Prostate gland (tissue), 2 donors: ENCODE measurements at regions not wholly inside any gene's neighbourhood (a gene's known extent, or its start where the extent isn't known, plus 50 kb on each side); places are given as distances from the start of the nearest gene placed in this dataset.

ENCODE experiments used
- DNase-seq: peaks from one replicate; pipeline ENCODE4 v3.0.0-alpha.2; 2019; ENCODE audit warnings: low spot score
- H3K27ac ChIP-seq, 2 donors: fragments of 200-600 bp; sonication (generic); 2 replicates each; pipeline ENCODE4 v1.5.1; 2017 to 2019
- H3K27me3 ChIP-seq: fragments of 200-600 bp; sonication (generic); replicated peaks from 2 replicates; pipeline ENCODE4 v1.5.1; 2019; ENCODE audit not compliant: insufficient read depth
- H3K36me3 ChIP-seq, 2 donors: fragments of 200-600 bp; sonication (generic); 1 replicate in 1 of 2; 2 replicates in 1 of 2; pipeline versions ENCODE4 v1.5.1 to v1.8.1; 2017 to 2019
- H3K4me1 ChIP-seq: fragments of 200-600 bp; sonication (generic); replicated peaks from 2 replicates; pipeline ENCODE4 v1.5.1; 2019
- H3K4me3 ChIP-seq, 2 donors: fragments of 200-600 bp; sonication (generic); 2 replicates each; pipeline ENCODE4 v1.5.1; 2017 to 2019
- H3K9me3 ChIP-seq: fragments of 200-600 bp; sonication (generic); 2 replicates; pipeline ENCODE4 v1.5.1; 2017
- CTCF ChIP-seq, 4 experiments: fragments of 200-600 bp in 2 of 4; fragments of 450-650 bp in 2 of 4; sonication (generic) in 2 of 4; IDR thresholded peaks; 1 replicate in 3 of 4; 2 replicates in 1 of 4; pipeline ENCODE4 v1.5.1; 2016 to 2019; ENCODE audit warnings: antibody characterized with exemption in 4 of 4, mild to moderate bottlenecking in 2 of 4, moderate library complexity in 2 of 4
- POLR2A ChIP-seq: fragments of 450-650 bp; IDR thresholded peaks from one replicate; pipeline ENCODE4 v1.6.1; 2016; ENCODE audit warnings: antibody characterized with exemption, mild to moderate bottlenecking
- POLR2AphosphoS5 ChIP-seq: sonication (generic); formaldehyde crosslinking; IDR thresholded peaks from one replicate; pipeline ENCODE4 v1.6.1; 2017; ENCODE audit warnings: antibody characterized with exemption
- WGBS: methylation state at CpG from one replicate; pipeline ENCODE4 v1.1.5; 2018; 5-methylcytosine and 5-hydroxymethylcytosine counted together
- intact Hi-C: fragments of 100-400 bp; cut with DNase I; formaldehyde crosslinking; loops from one replicate; pipeline ENCODE4 v1.14.2; 2022

- DNase-seq: no peak
- intact Hi-C loops: no loop called here
- Histone ChIP-seq H3K4me3 (no peak overlapping the region), H3K9me3 (no peaks in the 10 kb centered on the region), H3K4me1 (no peaks in the 10 kb centered on the region), H3K27ac (no peak overlapping the region), H3K27me3 (no peaks in the 10 kb centered on the region), H3K36me3 (no peaks in the 10 kb centered on the region)
- WGBS: 92% methylated on average over 3 of the region's 3 CpGs
- TF ChIP-seq POLR2AphosphoS5: no peak
- no peak for TF ChIP-seq CTCF (IDR thresholded peaks at IDR 0.05)
- no peak for TF ChIP-seq POLR2A
Observed at GRCh38 chrX:45699158-45699557, 498.5 kb upstream of the DIPK2B start.

GRCh38 chrX:45697591-45697990 is 496.9 kb upstream of the DIPK2B start:
- TF ChIP-seq POLR2A (no peak), POLR2AphosphoS5 (no peak), CTCF (IDR thresholded peaks at IDR 0.05) (no peak)
- no peaks in the 10 kb centered on the region for H3K9me3 ChIP-seq
- DNase-seq: no peak
- no peak overlapping the region for H3K27ac ChIP-seq
- intact Hi-C loops: no loop called here
- no peaks in the 10 kb centered on the region for H3K36me3 ChIP-seq
- H3K4me3 ChIP-seq: no peak overlapping the region
- H3K4me1 ChIP-seq: no peaks in the 10 kb centered on the region
- 73% methylated on average over 7 of the region's 7 CpGs for WGBS
- H3K27me3 ChIP-seq: no peaks in the 10 kb centered on the region

GRCh38 chrX:45696736-45697135 is 496.1 kb upstream of the DIPK2B start:
- 86% methylated on average over 2 of the region's 2 CpGs for WGBS
- H3K27ac ChIP-seq: no peak overlapping the region
- H3K36me3 ChIP-seq: no peaks in the 10 kb centered on the region
- H3K4me1 ChIP-seq: no peaks in the 10 kb centered on the region
- H3K4me3 ChIP-seq: no peak overlapping the region
- H3K9me3 ChIP-seq: no peaks in the 10 kb centered on the region
- no peak for DNase-seq
- TF ChIP-seq POLR2A (no peak), POLR2AphosphoS5 (no peak), CTCF (IDR thresholded peaks at IDR 0.05) (no peak)
- intact Hi-C loops: no loop called here
- H3K27me3 ChIP-seq: no peaks in the 10 kb centered on the region

GRCh38 chrX:45689971-45690370 is 489.3 kb upstream of the DIPK2B start:
- 100% methylated on average over 1 of the region's 1 CpG for WGBS
- no peak overlapping the region for H3K4me3 ChIP-seq
- no peaks in the 10 kb centered on the region for H3K9me3 ChIP-seq
- no peak overlapping the region for H3K27ac ChIP-seq
- no peak for DNase-seq
- TF ChIP-seq CTCF (IDR thresholded peaks at IDR 0.05) (no peak), POLR2AphosphoS5 (no peak), POLR2A (no peak)
- no peaks in the 10 kb centered on the region for H3K36me3 ChIP-seq
- H3K27me3 ChIP-seq: no peaks in the 10 kb centered on the region
- no peaks in the 10 kb centered on the region for H3K4me1 ChIP-seq
- intact Hi-C loops: no loop called here

- H3K36me3 ChIP-seq: no peaks in the 10 kb centered on the region
- DNase-seq: no peak
- H3K9me3 ChIP-seq: no peaks in the 10 kb centered on the region
- no peaks in the 10 kb centered on the region for H3K4me1 ChIP-seq
- intact Hi-C loops: no loop called here
- no peak overlapping the region for H3K27ac ChIP-seq
- no peak overlapping the region for H3K4me3 ChIP-seq
- no peaks in the 10 kb centered on the region for H3K27me3 ChIP-seq
- TF ChIP-seq POLR2A: no peak
- 62% methylated on average over 1 of the region's 1 CpG for WGBS
Observed at GRCh38 chrX:45683914-45684313, 483.2 kb upstream of the DIPK2B start.
